ENCODE measurements at regions not wholly inside any gene's neighbourhood (a gene's known extent, or its start where the extent isn't known, plus 50 kb on each side); places are given as distances from the start of the nearest gene placed in this dataset.

DNA sequence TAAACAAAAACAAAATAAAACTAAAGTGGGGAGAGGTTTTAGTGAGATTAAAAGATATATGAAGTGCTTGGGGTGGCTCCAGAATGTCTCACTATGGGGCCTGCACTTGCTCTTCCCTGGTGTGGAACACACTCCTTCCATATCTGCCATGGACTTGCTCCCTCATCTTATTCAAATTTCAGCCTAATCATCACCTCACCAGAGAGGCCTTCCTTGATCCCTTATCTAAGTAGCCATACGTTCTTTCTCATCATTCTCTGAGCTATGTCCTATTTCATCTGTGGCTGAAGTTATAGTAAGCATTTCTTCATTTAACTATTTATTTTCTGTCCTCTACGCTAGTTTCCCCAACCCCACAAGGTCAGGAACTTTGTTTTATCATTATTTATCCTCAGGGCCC lies 511.7 kb downstream of the NTRK3 start:
- Histone ChIP-seq H3K9me3 (ENCODE audit: low read length) (no peaks in the 10 kb centered on the region), H3K9me2 (ENCODE audit: insufficient read depth, low read length) (no peaks in the 10 kb centered on the region), H3K27me3 (ENCODE audit: insufficient read depth, low read depth, low read length) (no peaks in the 10 kb centered on the region), H3K27ac (ENCODE audit: low read length) (no peak overlapping the region), H3F3A (ENCODE audit: insufficient read depth, low read length, poor library complexity, severe bottlenecking) (no peaks in the 10 kb centered on the region), H3K79me2 (replicated peaks; ENCODE audit: insufficient read depth, low read length) (no peaks in the 10 kb centered on the region), H3K36me3 (ENCODE audit: insufficient read depth, low read length) (no peaks in the 10 kb centered on the region), H3K9ac (ENCODE audit: low read length) (no peak overlapping the region), H3K4me3 (ENCODE audit: low read length) (no peak overlapping the region), H4K20me1 (ENCODE audit: insufficient read depth) (no peaks in the 10 kb centered on the region), H3K4me2 (ENCODE audit: low read length) (no peak overlapping the region), H2AFZ (ENCODE audit: low read depth, low read length) (no peak overlapping the region)
- TF ChIP-seq SMC3 (conservative IDR thresholded peaks at IDR 0.05; ENCODE audit: poor library complexity) (no peak), MXI1 (conservative IDR thresholded peaks at IDR 0.05; ENCODE audit: poor library complexity, severe bottlenecking) (no peak), POLR2AphosphoS5 (IDR thresholded peaks at IDR 0.05) (no peak), TAF1 (IDR thresholded peaks at IDR 0.05; ENCODE audit: low read depth) (no peak), RAD21 (conservative IDR thresholded peaks at IDR 0.05) (no peak), EZH2 (IDR thresholded peaks at IDR 0.05; ENCODE audit: borderline replicate concordance, insufficient read depth, low read length, poor library complexity, severe bottlenecking) (no peak), EP300 (conservative IDR thresholded peaks at IDR 0.05; ENCODE audit: poor library complexity, severe bottlenecking) (no peak)
- TF ChIP-seq, protein P1, sequence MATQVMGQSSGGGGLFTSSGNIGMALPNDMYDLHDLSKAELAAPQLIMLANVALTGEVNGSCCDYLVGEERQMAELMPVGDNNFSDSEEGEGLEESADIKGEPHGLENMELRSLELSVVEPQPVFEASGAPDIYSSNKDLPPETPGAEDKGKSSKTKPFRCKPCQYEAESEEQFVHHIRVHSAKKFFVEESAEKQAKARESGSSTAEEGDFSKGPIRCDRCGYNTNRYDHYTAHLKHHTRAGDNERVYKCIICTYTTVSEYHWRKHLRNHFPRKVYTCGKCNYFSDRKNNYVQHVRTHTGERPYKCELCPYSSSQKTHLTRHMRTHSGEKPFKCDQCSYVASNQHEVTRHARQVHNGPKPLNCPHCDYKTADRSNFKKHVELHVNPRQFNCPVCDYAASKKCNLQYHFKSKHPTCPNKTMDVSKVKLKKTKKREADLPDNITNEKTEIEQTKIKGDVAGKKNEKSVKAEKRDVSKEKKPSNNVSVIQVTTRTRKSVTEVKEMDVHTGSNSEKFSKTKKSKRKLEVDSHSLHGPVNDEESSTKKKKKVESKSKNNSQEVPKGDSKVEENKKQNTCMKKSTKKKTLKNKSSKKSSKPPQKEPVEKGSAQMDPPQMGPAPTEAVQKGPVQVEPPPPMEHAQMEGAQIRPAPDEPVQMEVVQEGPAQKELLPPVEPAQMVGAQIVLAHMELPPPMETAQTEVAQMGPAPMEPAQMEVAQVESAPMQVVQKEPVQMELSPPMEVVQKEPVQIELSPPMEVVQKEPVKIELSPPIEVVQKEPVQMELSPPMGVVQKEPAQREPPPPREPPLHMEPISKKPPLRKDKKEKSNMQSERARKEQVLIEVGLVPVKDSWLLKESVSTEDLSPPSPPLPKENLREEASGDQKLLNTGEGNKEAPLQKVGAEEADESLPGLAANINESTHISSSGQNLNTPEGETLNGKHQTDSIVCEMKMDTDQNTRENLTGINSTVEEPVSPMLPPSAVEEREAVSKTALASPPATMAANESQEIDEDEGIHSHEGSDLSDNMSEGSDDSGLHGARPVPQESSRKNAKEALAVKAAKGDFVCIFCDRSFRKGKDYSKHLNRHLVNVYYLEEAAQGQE (IDR thresholded peaks at IDR 0.05; ENCODE audit: borderline replicate concordance), result no peak
- TF ChIP-seq, protein P2, sequence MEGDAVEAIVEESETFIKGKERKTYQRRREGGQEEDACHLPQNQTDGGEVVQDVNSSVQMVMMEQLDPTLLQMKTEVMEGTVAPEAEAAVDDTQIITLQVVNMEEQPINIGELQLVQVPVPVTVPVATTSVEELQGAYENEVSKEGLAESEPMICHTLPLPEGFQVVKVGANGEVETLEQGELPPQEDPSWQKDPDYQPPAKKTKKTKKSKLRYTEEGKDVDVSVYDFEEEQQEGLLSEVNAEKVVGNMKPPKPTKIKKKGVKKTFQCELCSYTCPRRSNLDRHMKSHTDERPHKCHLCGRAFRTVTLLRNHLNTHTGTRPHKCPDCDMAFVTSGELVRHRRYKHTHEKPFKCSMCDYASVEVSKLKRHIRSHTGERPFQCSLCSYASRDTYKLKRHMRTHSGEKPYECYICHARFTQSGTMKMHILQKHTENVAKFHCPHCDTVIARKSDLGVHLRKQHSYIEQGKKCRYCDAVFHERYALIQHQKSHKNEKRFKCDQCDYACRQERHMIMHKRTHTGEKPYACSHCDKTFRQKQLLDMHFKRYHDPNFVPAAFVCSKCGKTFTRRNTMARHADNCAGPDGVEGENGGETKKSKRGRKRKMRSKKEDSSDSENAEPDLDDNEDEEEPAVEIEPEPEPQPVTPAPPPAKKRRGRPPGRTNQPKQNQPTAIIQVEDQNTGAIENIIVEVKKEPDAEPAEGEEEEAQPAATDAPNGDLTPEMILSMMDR (IDR thresholded peaks at IDR 0.05; ENCODE audit: poor library complexity, severe bottlenecking), result no peak

GRCh38 chr15:87743562-87743961 lies 513.0 kb downstream of the NTRK3 start:
- no peaks in the 10 kb centered on the region for H3F3A ChIP-seq (ENCODE audit: insufficient read depth, low read length, poor library complexity, severe bottlenecking)
- no peak overlapping the region for H3K4me3 ChIP-seq (ENCODE audit: low read length)
- no peak overlapping the region for H3K27ac ChIP-seq (ENCODE audit: low read length)
- no peak overlapping the region for H3K4me2 ChIP-seq (ENCODE audit: low read length)
- H3K9ac ChIP-seq (ENCODE audit: low read length), result no peak overlapping the region
- no peaks in the 10 kb centered on the region for H3K36me3 ChIP-seq (ENCODE audit: insufficient read depth, low read length)
- H3K9me3 ChIP-seq (ENCODE audit: low read length), result no peaks in the 10 kb centered on the region
- no peak for TF ChIP-seq EZH2 (IDR thresholded peaks at IDR 0.05; ENCODE audit: borderline replicate concordance, insufficient read depth, low read length, poor library complexity, severe bottlenecking)
- TF ChIP-seq TAF1 (IDR thresholded peaks at IDR 0.05; ENCODE audit: low read depth), result no peak
- TF ChIP-seq SMC3 (conservative IDR thresholded peaks at IDR 0.05; ENCODE audit: poor library complexity), result no peak
- TF ChIP-seq, protein P1 (IDR thresholded peaks at IDR 0.05; ENCODE audit: borderline replicate concordance), result no peak
- H3K9me2 ChIP-seq (ENCODE audit: insufficient read depth, low read length), result no peaks in the 10 kb centered on the region
- H3K27me3 ChIP-seq (ENCODE audit: insufficient read depth, low read depth, low read length), result no peaks in the 10 kb centered on the region
- no peaks in the 10 kb centered on the region for H4K20me1 ChIP-seq (ENCODE audit: insufficient read depth)
- no peaks in the 10 kb centered on the region for H3K79me2 ChIP-seq (replicated peaks; ENCODE audit: insufficient read depth, low read length)
- H2AFZ ChIP-seq (ENCODE audit: low read depth, low read length), result no peak overlapping the region

Data from neural cell (in vitro differentiated cells).